Neural progenitor cell (in vitro differentiated cells): ENCODE measurements at regions not wholly inside any gene's neighbourhood (a gene's known extent, or its start where the extent isn't known, plus 50 kb on each side); places are given as distances from the start of the nearest gene placed in this dataset.
A peak's percentile ranks its signal among the peaks of the same experiment; 100 is the strongest.

Experiments used
- DNase-seq: peaks from one replicate; pipeline ENCODE4 v3.0.0-alpha.2; 2016; ENCODE audit warnings: low spot score
- H2AFZ ChIP-seq: fragments of 200-600 bp; sonication (generic); replicated peaks from 2 replicates; pipeline ENCODE4 v1.6.1; 2016; ENCODE audit warnings: antibody characterized with exemption
- H3F3A ChIP-seq: fragments of 200-600 bp; sonication (generic); 2 replicates; pipeline ENCODE4 v1.6.1; 2016; ENCODE audit warnings: antibody characterized with exemption, low read depth
- H3K27ac ChIP-seq: fragments of 200-600 bp; sonication (generic); 2 replicates; pipeline ENCODE4 v1.5.1; 2016; ENCODE audit warnings: mild to moderate bottlenecking
- H3K27me3 ChIP-seq: fragments of 200-600 bp; sonication (generic); 2 replicates; pipeline ENCODE4 v1.6.1; 2016; ENCODE audit warnings: mild to moderate bottlenecking, moderate library complexity
- H3K36me3 ChIP-seq: fragments of 200-600 bp; sonication (generic); 2 replicates; pipeline ENCODE4 v1.5.1; 2016
- H3K4me1 ChIP-seq: fragments of 200-600 bp; sonication (generic); 2 replicates; pipeline ENCODE4 v1.6.1; 2016; ENCODE audit warnings: mixed run types
- H3K4me2 ChIP-seq: fragments of 200-600 bp; sonication (generic); 2 replicates; pipeline ENCODE4 v1.6.1; 2016
- H3K4me3 ChIP-seq: fragments of 200-600 bp; sonication (generic); 2 replicates; pipeline ENCODE4 v1.5.1; 2016
- H3K79me2 ChIP-seq: fragments of 200-600 bp; sonication (generic); 2 replicates; pipeline ENCODE4 v1.6.1; 2016; ENCODE audit warnings: low read depth
- H3K9ac ChIP-seq: fragments of 200-600 bp; sonication (generic); 2 replicates; pipeline ENCODE4 v1.6.1; 2016
- H3K9me3 ChIP-seq: fragments of 200-600 bp; sonication (generic); 2 replicates; pipeline ENCODE4 v1.5.1; 2016; ENCODE audit warnings: low read depth
- H4K20me1 ChIP-seq: fragments of 200-600 bp; sonication (generic); 2 replicates; pipeline ENCODE4 v1.6.1; 2016; ENCODE audit warnings: low read depth
- H3K27ac Mint-ChIP-seq: 3 replicates; pipeline ENCODE4 v1.8.0; 2021; ENCODE audit warnings: mixed read lengths
- H3K27me3 Mint-ChIP-seq: 2 replicates; pipeline ENCODE4 v1.8.0; 2022; ENCODE audit warnings: low read depth, mild to moderate bottlenecking, inconsistent platforms, moderate library complexity, mixed read lengths; ENCODE audit not compliant: insufficient read depth
- H3K36me3 Mint-ChIP-seq: 3 replicates; pipeline ENCODE4 v1.8.0; 2021; ENCODE audit warnings: mixed read lengths
- H3K4me1 Mint-ChIP-seq: 3 replicates; pipeline ENCODE4 v1.8.0; 2021; ENCODE audit warnings: mixed read lengths
- H3K4me3 Mint-ChIP-seq: 3 replicates; pipeline ENCODE4 v1.8.0; 2021; ENCODE audit warnings: mild to moderate bottlenecking, moderate library complexity, mixed read lengths
- H3K9me3 Mint-ChIP-seq: 3 replicates; pipeline ENCODE4 v1.8.0; 2020; ENCODE audit warnings: mixed read lengths
- EZH2 ChIP-seq: fragments of 200-600 bp; sonication (generic); IDR thresholded peaks from 2 replicates; pipeline ENCODE4 v1.6.1; 2017; ENCODE audit warnings: antibody characterized with exemption, mild to moderate bottlenecking, moderate library complexity
- EZH2phosphoT487 ChIP-seq: fragments of 200-600 bp; sonication (generic); IDR thresholded peaks from 2 replicates; pipeline ENCODE4 v1.6.1; 2017; ENCODE audit warnings: antibody characterized with exemption
- TF ChIP-seq, protein P1 (sequence below): fragments of 200-600 bp; sonication (generic); IDR thresholded peaks from 2 replicates; pipeline ENCODE4 v1.5.1; 2017; ENCODE audit warnings: antibody characterized with exemption, mild to moderate bottlenecking

DNA sequence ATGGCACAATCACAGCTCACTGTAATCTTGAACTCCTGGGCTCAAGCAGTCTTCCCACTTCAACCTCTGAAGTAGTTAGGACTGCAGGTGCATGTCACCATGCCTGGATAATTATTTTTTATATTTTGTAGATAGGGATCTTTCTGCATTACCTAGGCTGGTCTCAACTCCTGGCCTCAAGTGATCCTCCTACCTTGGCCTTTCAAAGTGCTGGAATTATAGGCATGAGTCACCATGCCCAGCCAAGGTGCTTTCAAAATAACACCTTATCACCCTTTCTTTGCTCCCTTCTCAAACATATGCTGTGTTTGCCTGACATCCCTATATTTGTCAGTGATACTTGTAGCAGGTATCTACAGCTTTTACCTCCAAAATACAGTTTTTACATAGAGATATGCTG lies 242.0 kb upstream of the ARRDC4 start:
- no peak overlapping the region for H3K27ac Mint-ChIP-seq
- no peaks in the 10 kb centered on the region for H3K4me1 ChIP-seq

DNA sequence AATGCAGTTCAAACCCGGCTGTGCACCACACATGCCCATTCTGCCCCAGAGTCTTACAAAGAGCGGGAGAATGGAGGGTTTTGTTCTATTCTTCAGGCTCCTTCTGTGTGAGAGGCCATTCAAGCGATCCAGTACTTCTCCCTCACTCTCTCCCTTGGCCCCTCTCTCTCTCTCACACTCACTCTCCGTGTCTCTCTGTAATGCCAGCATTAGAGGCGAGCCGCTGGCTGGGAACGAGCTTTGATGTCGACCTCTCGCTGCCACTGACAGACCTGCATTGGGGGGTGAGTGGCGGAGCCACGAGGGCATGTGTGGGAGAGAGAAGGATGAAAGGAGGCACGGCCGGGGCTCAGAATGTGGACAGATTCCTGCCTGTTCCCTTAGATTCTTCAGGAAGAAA lies 231.7 kb upstream of the ARRDC4 start:
- Histone ChIP-seq H3K9ac (no peak overlapping the region), H3K4me2 (peak overlapping the region; percentile 50), H3F3A (peaks cover 14% of the 10 kb centered on the region), H3K27ac (peak overlapping the region; percentile 79), H3K9me3 (no peaks in the 10 kb centered on the region), H3K4me3 (no peak overlapping the region), H2AFZ (no peak overlapping the region), H4K20me1 (no peaks in the 10 kb centered on the region), H3K36me3 (no peaks in the 10 kb centered on the region), H3K79me2 (no peaks in the 10 kb centered on the region), H3K4me1 (peaks cover 31% of the 10 kb centered on the region), H3K27me3 (no peaks in the 10 kb centered on the region)
- Mint-ChIP-seq H3K4me1 (peaks cover 33% of the 10 kb centered on the region), H3K4me3 (peak overlapping the region; percentile 71), H3K27me3 (no peaks in the 10 kb centered on the region), H3K27ac (peak overlapping the region; percentile 88), H3K36me3 (no peaks in the 10 kb centered on the region), H3K9me3 (no peaks in the 10 kb centered on the region)
- TF ChIP-seq EZH2phosphoT487 (no peak), EZH2 (no peak)
- TF ChIP-seq, protein P1, sequence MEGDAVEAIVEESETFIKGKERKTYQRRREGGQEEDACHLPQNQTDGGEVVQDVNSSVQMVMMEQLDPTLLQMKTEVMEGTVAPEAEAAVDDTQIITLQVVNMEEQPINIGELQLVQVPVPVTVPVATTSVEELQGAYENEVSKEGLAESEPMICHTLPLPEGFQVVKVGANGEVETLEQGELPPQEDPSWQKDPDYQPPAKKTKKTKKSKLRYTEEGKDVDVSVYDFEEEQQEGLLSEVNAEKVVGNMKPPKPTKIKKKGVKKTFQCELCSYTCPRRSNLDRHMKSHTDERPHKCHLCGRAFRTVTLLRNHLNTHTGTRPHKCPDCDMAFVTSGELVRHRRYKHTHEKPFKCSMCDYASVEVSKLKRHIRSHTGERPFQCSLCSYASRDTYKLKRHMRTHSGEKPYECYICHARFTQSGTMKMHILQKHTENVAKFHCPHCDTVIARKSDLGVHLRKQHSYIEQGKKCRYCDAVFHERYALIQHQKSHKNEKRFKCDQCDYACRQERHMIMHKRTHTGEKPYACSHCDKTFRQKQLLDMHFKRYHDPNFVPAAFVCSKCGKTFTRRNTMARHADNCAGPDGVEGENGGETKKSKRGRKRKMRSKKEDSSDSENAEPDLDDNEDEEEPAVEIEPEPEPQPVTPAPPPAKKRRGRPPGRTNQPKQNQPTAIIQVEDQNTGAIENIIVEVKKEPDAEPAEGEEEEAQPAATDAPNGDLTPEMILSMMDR: no peak
- DNase-seq: peak; percentile 79

More for the DNA sequence above, 242.0 kb upstream of the ARRDC4 start:
- Histone ChIP-seq H3K36me3 (no peaks in the 10 kb centered on the region), H3K9ac (no peak overlapping the region), H3F3A (no peaks in the 10 kb centered on the region), H3K4me2 (no peak overlapping the region), H4K20me1 (no peaks in the 10 kb centered on the region), H3K79me2 (no peaks in the 10 kb centered on the region), H2AFZ (no peak overlapping the region), H3K27me3 (no peaks in the 10 kb centered on the region), H3K4me3 (no peak overlapping the region), H3K27ac (no peak overlapping the region), H3K9me3 (peaks cover 11% of the 10 kb centered on the region)
- Mint-ChIP-seq H3K9me3 (peaks cover 4% of the 10 kb centered on the region), H3K36me3 (no peaks in the 10 kb centered on the region), H3K27me3 (no peaks in the 10 kb centered on the region), H3K4me3 (no peak overlapping the region), H3K4me1 (no peaks in the 10 kb centered on the region)
- DNase-seq: no peak
- TF ChIP-seq, protein P1: no peak
- no peak for TF ChIP-seq EZH2phosphoT487
- TF ChIP-seq EZH2: no peak

DNA sequence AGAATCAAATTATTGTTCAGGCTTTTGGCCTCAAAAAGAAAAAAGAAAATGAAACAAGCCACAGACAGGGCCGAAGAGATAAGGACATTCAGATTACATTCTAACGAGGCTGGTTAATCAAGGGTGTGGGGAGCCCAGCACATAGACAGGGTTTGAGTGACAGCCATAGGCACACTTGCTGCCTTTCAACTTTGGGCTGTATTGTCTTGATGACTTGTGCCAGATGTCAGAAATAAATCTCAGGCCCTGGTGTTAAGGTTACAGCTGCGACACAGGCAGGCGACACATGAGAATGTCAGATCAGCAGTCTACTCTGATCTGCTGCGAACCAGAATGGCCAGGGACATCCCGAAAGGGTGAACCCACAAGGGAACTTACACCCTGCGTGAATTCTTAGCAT lies 231.2 kb upstream of the ARRDC4 start:
- TF ChIP-seq EZH2phosphoT487: no peak
- TF ChIP-seq, protein P1: no peak
- TF ChIP-seq EZH2: no peak
- H3K27me3 Mint-ChIP-seq: no peaks in the 10 kb centered on the region
- Histone ChIP-seq H3K4me3 (no peak overlapping the region), H3F3A (peaks cover 14% of the 10 kb centered on the region), H3K79me2 (no peaks in the 10 kb centered on the region), H3K9ac (no peak overlapping the region), H3K4me2 (peak overlapping the region; percentile 50), H4K20me1 (no peaks in the 10 kb centered on the region), H3K4me1 (peaks cover 31% of the 10 kb centered on the region), H3K36me3 (no peaks in the 10 kb centered on the region), H3K27ac (peak overlapping the region; percentile 79), H3K27me3 (no peaks in the 10 kb centered on the region), H3K9me3 (no peaks in the 10 kb centered on the region), H2AFZ (no peak overlapping the region)
- H3K4me1 Mint-ChIP-seq: peaks cover 33% of the 10 kb centered on the region
- peak overlapping the region; percentile 88 for H3K27ac Mint-ChIP-seq
- H3K4me3 Mint-ChIP-seq: peak overlapping the region; percentile 71
- H3K9me3 Mint-ChIP-seq: no peaks in the 10 kb centered on the region
- H3K36me3 Mint-ChIP-seq: no peaks in the 10 kb centered on the region
- peak; percentile 33 for DNase-seq

DNA sequence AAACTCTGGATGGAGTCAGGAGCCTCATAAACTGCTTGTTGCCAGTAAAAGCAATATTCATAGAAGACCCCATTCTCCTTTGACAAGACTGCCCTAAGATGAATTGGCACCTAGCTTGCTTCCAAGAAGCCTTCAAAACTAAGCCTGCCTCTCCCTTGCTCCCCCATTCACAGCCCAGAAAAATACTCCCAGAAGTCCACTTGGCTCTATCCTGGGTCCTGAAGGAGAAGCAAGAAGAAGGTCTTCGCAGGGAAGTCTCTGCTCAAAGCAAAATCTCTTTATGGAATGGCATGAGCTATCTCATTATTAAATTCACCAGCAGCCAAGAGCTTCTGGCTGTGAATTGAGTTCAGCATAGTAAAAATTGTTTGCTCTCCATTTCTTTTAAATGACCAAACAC lies 230.2 kb upstream of the ARRDC4 start:
- Histone ChIP-seq H3K9ac (no peak overlapping the region), H3K27ac (no peak overlapping the region), H3K27me3 (no peaks in the 10 kb centered on the region), H4K20me1 (no peaks in the 10 kb centered on the region), H3K9me3 (no peaks in the 10 kb centered on the region), H3F3A (peaks cover 14% of the 10 kb centered on the region), H2AFZ (no peak overlapping the region), H3K4me3 (no peak overlapping the region), H3K4me1 (peaks cover 31% of the 10 kb centered on the region), H3K79me2 (no peaks in the 10 kb centered on the region), H3K4me2 (no peak overlapping the region), H3K36me3 (no peaks in the 10 kb centered on the region)
- TF ChIP-seq, protein P1: no peak
- no peak for TF ChIP-seq EZH2phosphoT487
- TF ChIP-seq EZH2: no peak
- Mint-ChIP-seq H3K27ac (no peak overlapping the region), H3K36me3 (no peaks in the 10 kb centered on the region), H3K4me1 (peaks cover 33% of the 10 kb centered on the region), H3K9me3 (no peaks in the 10 kb centered on the region), H3K27me3 (no peaks in the 10 kb centered on the region), H3K4me3 (no peak overlapping the region)
- DNase-seq: no peak
